Panc1 (cell line): ENCODE measurements at regions not wholly inside any gene's neighbourhood (a gene's known extent, or its start where the extent isn't known, plus 50 kb on each side); places are given as distances from the start of the nearest gene placed in this dataset.

Source experiments
- POLR2AphosphoS5 ChIP-seq: IDR thresholded peaks from 2 replicates; pipeline ENCODE4 v1.6.1; 2012; ENCODE audit warnings: mild to moderate bottlenecking, low read depth, low read length, moderate library complexity
- SIN3A ChIP-seq: IDR thresholded peaks from 2 replicates; pipeline ENCODE4 v1.6.1; 2012; ENCODE audit warnings: low read depth, mild to moderate bottlenecking, low read length, moderate library complexity, borderline replicate concordance; ENCODE audit not compliant: insufficient read depth
- TCF7L2 ChIP-seq: IDR thresholded peaks from 2 replicates; pipeline ENCODE4 v1.6.1; 2011; ENCODE audit warnings: mild to moderate bottlenecking, low read depth, low read length, inconsistent platforms
- TF ChIP-seq, protein P1 (sequence below): fragments of 450-650 bp; IDR thresholded peaks from 2 replicates; pipeline ENCODE4 v1.5.1; 2017; ENCODE audit warnings: mild to moderate bottlenecking
- TF ChIP-seq, protein P2 (sequence below), 2 experiments: IDR thresholded peaks; 2 replicates each; pipeline ENCODE4 v1.6.1; 2011 to 2012; ENCODE audit warnings: low read depth in 2 of 2, control low read depth in 1 of 2, low read length in 1 of 2, mild to moderate bottlenecking in 1 of 2, moderate library complexity in 1 of 2; ENCODE audit not compliant: insufficient read depth in 1 of 2

DNA sequence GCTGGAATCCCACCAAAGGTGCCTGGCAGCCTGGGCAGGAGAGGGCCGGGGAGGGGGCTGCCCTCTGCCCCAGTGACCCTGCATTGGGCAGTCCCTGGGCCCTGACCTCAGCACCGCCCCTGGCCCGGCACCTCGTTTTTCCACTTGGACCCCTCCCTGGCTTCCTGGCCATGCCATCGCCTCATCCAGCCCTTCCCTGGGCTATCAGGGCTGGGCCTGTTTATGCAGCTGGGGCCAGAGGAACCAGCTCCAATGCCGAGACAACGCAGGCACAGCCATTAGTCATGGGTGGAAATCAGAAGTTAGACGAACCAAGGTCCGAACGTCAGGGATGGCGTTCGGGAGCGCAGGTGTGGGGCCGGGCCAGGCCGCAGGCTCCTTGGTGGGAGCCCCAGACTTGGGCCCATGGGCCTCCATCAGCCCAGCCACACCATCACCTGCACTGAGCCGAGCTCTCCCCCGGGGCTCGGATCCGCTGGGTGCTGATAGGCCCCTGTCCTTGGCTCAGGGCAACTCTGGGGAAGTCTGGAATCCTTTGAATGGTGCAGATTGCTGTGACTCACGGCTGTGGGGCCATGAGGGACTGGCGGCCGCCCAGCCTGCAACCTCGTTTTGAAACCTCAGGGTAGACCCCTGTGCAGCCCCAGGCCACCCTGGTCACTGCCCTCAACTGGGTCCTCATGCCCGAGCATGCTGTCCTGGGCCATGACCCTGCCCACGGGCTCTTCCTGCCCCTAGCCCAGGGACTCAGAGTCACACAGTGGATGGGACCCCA is 169.4 kb downstream of the KIF26A start:
- TF ChIP-seq, protein P1, sequence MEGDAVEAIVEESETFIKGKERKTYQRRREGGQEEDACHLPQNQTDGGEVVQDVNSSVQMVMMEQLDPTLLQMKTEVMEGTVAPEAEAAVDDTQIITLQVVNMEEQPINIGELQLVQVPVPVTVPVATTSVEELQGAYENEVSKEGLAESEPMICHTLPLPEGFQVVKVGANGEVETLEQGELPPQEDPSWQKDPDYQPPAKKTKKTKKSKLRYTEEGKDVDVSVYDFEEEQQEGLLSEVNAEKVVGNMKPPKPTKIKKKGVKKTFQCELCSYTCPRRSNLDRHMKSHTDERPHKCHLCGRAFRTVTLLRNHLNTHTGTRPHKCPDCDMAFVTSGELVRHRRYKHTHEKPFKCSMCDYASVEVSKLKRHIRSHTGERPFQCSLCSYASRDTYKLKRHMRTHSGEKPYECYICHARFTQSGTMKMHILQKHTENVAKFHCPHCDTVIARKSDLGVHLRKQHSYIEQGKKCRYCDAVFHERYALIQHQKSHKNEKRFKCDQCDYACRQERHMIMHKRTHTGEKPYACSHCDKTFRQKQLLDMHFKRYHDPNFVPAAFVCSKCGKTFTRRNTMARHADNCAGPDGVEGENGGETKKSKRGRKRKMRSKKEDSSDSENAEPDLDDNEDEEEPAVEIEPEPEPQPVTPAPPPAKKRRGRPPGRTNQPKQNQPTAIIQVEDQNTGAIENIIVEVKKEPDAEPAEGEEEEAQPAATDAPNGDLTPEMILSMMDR = no peak
- TF ChIP-seq POLR2AphosphoS5 = no peak
- TF ChIP-seq, protein P2, sequence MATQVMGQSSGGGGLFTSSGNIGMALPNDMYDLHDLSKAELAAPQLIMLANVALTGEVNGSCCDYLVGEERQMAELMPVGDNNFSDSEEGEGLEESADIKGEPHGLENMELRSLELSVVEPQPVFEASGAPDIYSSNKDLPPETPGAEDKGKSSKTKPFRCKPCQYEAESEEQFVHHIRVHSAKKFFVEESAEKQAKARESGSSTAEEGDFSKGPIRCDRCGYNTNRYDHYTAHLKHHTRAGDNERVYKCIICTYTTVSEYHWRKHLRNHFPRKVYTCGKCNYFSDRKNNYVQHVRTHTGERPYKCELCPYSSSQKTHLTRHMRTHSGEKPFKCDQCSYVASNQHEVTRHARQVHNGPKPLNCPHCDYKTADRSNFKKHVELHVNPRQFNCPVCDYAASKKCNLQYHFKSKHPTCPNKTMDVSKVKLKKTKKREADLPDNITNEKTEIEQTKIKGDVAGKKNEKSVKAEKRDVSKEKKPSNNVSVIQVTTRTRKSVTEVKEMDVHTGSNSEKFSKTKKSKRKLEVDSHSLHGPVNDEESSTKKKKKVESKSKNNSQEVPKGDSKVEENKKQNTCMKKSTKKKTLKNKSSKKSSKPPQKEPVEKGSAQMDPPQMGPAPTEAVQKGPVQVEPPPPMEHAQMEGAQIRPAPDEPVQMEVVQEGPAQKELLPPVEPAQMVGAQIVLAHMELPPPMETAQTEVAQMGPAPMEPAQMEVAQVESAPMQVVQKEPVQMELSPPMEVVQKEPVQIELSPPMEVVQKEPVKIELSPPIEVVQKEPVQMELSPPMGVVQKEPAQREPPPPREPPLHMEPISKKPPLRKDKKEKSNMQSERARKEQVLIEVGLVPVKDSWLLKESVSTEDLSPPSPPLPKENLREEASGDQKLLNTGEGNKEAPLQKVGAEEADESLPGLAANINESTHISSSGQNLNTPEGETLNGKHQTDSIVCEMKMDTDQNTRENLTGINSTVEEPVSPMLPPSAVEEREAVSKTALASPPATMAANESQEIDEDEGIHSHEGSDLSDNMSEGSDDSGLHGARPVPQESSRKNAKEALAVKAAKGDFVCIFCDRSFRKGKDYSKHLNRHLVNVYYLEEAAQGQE (IDR thresholded peaks at IDR 0.05; ENCODE audit: insufficient read depth in 1 of 2, low read depth in 2 of 2, low read length in 1 of 2) = no peak
- no peak for TF ChIP-seq TCF7L2
- no peak for TF ChIP-seq SIN3A
